ENCODE measurements at regions not wholly inside any gene's neighbourhood (a gene's known extent, or its start where the extent isn't known, plus 50 kb on each side); places are given as distances from the start of the nearest gene placed in this dataset.

DNA sequence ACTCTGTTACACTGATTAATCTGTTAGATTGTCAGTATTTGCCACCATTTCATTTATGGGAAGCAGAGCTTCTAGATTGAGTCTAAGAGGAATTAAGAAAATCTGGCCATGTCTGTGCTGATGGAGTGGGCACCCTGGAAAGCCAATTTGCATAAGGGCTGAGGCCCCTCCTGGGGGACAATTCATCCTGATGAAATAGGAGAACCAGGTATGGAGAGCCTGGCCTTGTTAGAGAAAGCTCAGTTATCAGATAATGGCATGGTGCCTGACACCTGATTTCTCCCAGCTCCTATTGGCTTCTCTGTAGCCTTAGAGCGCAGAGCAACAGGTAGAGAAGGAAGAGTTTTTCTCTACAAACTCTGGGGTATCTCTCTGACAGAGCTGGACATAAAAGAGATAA is 114.2 kb downstream of the EBLN2 start:
- TF ChIP-seq CTCF (IDR thresholded peaks at IDR 0.05; ENCODE audit: low read depth, low read length) (no peak), POLR2A (IDR thresholded peaks at IDR 0.05; ENCODE audit: extremely low read depth, insufficient read length) (no peak)

Measured in NB4 (cell line).